GM18511 (cell line): ENCODE measurements at regions not wholly inside any gene's neighbourhood (a gene's known extent, or its start where the extent isn't known, plus 50 kb on each side); places are given as distances from the start of the nearest gene placed in this dataset.
A peak's percentile ranks its signal among the peaks of the same experiment; 100 is the strongest.
"Not testable (repeated sequence)": the region's sequence is repeated elsewhere in the genome, so short reads cannot be mapped to it uniquely, and the experiment has no call there.

Source experiments
- ATAC-seq: cut with Tn5 transposase; IDR thresholded peaks from one replicate; pipeline ENCODE4 v1.9.1; 2021; ENCODE audit warnings: mild to moderate bottlenecking, moderate library complexity; ENCODE audit not compliant: unreplicated experiment

- ATAC-seq, result no peak
These were observed 275.0 kb upstream of the RBMS3 start for GRCh38 chr3:29005862-29006261.

GRCh38 chr3:29011441-29011840 lies 269.4 kb upstream of the RBMS3 start:
- no peak for ATAC-seq

DNA sequence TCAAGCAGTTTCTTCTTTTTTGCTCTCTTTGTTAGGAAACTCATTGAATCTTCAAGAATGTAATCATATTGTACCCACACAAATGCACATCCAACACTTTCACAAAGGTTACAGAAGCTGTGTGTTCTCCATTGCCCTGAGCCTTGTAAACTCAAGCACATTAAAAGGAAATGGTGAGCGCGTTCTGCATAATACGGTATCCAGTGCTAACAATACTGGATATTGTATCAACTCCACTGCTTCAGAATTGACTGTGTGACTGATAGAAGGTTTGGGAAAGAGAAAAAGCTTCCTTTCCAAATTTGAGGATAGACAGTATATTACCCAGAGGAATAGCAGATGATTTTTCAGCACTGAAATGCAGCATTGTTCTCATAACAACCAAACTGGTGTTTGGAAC lies 268.9 kb upstream of the RBMS3 start:
- ATAC-seq, result no peak

GRCh38 chr3:29022976-29023375 lies 257.9 kb upstream of the RBMS3 start:
- ATAC-seq, result no peak

DNA sequence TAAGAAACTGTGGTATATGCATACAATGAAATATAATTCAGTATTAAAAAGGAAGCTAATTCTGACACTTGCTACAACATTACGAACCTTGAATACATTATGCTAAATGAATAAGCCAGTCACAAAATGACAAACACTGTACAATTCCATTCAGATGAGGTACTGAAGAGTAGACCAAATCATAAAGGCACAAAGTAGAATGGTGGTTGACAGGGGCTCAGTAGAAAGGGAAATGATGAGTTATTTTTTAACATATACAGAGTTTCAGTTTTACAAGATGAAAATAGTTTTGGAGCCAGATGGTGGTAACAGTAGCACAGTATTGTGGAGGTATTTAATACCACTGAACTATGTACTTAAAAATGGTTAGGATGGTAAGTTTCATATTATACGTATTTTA lies 254.6 kb upstream of the RBMS3 start:
- ATAC-seq, result peak; percentile 96

- no peak for ATAC-seq
These were observed 253.9 kb upstream of the RBMS3 start for GRCh38 chr3:29026959-29027358.

- not testable (repeated sequence) for ATAC-seq
These were observed 249.7 kb upstream of the RBMS3 start for GRCh38 chr3:29031175-29031574.

DNA sequence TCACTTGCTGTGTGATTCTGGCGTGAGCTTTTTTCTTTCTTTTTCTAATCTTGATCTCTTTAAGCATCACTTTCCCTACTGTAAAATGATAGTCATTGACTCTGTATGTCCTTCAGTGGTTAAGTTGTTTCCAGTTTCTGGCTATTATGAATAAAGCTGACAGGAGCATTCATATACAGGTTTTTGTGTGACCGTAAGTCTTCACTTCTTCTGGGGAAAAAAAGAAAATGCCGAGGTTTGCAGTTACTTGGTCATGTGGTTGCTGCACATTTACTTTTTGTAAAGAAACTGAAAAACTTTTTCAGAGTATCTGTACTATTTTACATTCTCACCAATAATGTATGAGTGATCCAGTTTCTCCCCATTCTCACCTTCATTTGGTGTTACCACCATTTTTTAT lies 247.4 kb upstream of the RBMS3 start:
- no peak for ATAC-seq

DNA sequence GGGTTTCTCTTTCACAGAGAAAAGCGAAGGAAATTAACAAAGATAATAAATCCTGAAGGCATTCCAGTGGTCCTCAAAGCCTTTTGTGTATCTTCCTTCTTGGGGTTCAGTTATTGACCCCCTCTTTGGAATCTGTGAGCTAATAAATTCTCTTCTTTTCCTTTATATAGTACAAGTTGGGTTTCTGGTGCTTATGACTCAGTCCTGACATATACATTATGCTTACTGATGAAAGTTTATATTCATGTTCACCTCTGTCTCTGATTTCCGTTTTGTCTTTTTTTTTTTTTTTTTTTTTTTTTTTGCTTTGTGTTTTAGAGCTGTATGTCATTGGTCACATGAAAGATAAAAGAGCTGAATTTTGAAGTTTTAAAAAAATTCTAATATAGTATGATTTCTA lies 230.7 kb upstream of the RBMS3 start:
- ATAC-seq, result no peak

DNA sequence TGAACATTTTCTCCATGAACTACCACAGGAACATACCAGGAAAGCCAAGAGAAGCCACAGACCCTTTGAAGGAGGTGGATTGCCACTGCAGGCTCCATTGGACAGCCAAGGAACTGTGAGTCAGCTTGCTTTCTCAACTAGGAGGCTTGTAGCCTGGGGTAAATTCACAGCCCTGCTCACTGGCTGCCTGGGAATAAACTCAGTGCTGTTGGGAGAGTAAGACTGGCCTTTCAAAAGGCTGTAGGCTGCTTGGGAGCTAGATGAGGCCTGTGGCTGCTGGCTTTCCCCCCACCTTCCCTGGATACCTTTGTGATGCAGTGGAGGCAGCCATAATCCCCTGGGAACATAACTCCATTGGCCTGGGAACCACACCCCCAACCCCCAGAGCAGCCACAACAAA lies 223.5 kb upstream of the RBMS3 start:
- ATAC-seq, result no peak

GRCh38 chr3:29064085-29064484 lies 216.8 kb upstream of the RBMS3 start:
- ATAC-seq, result no peak

DNA sequence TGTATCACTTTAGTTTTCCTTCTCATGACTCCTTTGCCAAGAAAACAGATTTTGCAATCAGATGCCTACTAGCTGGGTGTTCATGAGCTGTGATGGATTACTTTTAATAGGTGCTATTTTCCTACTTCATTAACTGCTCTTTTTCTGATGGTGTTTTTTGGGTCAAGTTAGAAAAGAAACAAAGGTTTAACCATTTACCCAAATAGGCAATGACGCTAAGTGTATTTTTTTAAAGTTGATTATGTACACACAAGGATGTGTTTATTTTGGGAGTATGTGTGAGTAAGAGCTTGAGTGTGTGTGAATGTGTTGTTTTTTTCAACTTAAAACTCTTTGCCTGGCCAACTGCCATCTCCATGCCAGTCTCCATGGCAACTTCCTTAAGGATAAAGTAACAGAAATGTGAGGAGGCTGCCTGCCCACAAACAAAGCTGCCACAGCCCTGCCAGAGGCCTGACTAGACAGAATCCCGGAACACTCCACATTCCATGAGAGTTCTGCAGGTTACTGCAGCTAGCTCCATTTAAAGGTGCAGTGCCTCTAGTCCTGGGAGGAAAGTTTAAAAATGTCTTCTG lies 215.6 kb upstream of the RBMS3 start:
- ATAC-seq, result no peak

DNA sequence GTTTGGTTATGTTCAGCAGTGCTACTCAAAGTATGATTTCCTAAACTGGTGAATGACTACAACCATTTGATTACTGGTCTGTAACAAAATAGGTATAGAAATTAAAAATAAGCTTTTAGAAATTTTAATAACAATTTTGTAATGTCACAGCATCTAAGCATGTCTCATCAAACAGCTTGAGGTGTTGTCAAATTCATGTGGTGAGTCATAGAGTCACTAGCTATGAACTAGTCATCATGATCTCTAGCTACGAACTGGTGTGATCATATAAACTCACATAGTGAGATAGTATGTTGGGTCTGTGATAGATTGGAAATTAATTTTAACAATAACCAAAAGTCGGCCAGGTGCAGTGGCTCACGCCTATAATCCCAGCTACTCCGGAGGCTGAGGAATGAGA lies 213.9 kb upstream of the RBMS3 start:
- no peak for ATAC-seq

- ATAC-seq, result no peak
These were observed 209.8 kb upstream of the RBMS3 start for GRCh38 chr3:29070959-29071634.

DNA sequence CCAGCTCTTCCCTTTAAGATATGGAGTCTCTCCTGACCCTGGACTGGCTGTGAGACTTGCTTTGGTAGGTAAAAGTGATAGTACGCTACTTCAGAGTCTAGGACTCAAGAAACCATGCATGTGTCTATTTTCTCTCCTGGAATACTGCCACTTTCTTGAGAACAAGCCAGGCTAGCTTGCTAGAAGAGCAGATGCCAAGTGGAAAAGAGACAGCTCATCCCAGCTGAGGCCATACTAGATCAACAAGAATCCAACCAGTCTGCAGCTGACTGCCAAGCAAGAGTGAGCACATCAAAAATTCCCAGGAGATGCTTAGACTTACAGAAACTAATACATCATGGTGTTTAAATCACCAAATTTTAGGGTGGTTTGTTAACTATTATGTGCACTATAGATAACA lies 208.3 kb upstream of the RBMS3 start:
- ATAC-seq, result no peak

- no peak for ATAC-seq
These were observed 203.5 kb upstream of the RBMS3 start for GRCh38 chr3:29077356-29077755.

- no peak for ATAC-seq
These were observed 201.5 kb upstream of the RBMS3 start for GRCh38 chr3:29079358-29079757.

- no peak for ATAC-seq
These were observed 199.9 kb upstream of the RBMS3 start for GRCh38 chr3:29080967-29081366.

DNA sequence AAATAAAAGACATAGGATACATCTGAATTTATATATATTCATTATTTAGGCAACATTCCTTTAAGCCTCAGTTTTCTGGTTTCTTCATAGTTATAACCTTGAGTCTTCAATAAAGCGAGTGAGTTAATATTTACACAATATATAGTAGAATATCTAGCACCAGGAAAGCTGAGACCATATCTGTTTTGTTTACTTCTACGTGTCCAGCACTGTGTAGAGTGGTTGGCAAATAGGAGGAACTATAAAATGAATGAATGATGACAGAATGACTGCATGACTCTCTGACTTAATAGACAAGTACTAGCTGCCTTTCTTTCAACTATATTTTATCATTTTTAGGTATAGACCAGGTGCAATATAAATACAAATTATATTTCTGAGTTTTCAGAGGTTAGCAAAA lies 197.8 kb upstream of the RBMS3 start:
- ATAC-seq, result no peak

GRCh38 chr3:29083676-29084075 lies 197.2 kb upstream of the RBMS3 start:
- no peak for ATAC-seq

- ATAC-seq, result no peak
These were observed 192.3 kb upstream of the RBMS3 start for GRCh38 chr3:29088579-29088978.

DNA sequence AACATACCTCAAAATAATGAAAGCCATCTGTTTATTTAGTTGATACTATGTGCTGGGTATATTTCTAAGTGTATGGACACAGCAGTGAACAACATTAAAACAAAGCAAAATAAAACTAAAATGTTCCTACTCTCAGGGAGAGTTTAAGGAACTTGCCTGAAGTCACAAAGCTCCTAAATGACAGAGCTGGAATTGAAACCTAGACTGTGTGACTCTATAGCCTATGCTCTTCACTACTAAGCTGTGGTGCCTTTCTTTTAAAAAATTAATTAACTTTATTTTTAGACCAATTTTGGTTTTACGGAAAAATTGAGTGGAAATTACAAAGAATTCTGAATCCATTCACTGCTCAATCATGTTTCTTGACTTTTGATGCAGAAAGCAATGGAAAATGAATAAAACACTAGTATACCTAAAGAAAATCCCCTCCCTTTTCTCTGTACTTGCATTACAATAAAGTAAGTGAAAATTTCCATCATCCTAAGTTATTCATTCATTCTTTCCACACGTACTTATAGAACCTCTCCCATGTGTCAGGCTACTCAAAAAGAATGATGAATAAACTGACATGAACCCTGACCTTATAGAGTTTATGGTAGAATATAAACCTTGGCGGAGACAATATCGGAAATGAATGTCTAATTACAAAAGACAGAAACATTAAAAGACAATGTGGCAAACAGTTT lies 189.8 kb upstream of the RBMS3 start:
- ATAC-seq, result no peak
